BE2C (cell line): ENCODE measurements at regions not wholly inside any gene's neighbourhood (a gene's known extent, or its start where the extent isn't known, plus 50 kb on each side); places are given as distances from the start of the nearest gene placed in this dataset.

ENCODE experiments used
- DNase-seq: peaks from one replicate; pipeline ENCODE4 v3.0.0-alpha.2; 2020
- H3K27me3 ChIP-seq: fragments of 250-450 bp; sonication (Bioruptor Pico); 2 replicates; pipeline ENCODE4 v1.5.1; 2020; ENCODE audit warnings: mild to moderate bottlenecking
- H3K36me3 ChIP-seq: fragments of 250-450 bp; sonication (Bioruptor Pico); 2 replicates; pipeline ENCODE4 v1.5.1; 2020; ENCODE audit warnings: mild to moderate bottlenecking
- H3K4me1 ChIP-seq: fragments of 250-450 bp; sonication (Bioruptor Pico); 2 replicates; pipeline ENCODE4 v1.5.1; 2020
- H3K4me3 ChIP-seq: 2 replicates; pipeline ENCODE4 v1.5.1; 2011; ENCODE audit warnings: low read depth, low read length
- H3K9me3 ChIP-seq: fragments of 250-450 bp; sonication (Bioruptor Pico); 2 replicates; pipeline ENCODE4 v1.5.1; 2020
- CTCF ChIP-seq: IDR thresholded peaks from 2 replicates; pipeline ENCODE4 v1.5.1; 2012; ENCODE audit warnings: mild to moderate bottlenecking, low read depth, low read length

- no peak for TF ChIP-seq CTCF
- no peaks in the 10 kb centered on the region for H3K9me3 ChIP-seq
- H3K4me3 ChIP-seq: no peak overlapping the region
- no peak for DNase-seq
- no peaks in the 10 kb centered on the region for H3K4me1 ChIP-seq
- no peaks in the 10 kb centered on the region for H3K36me3 ChIP-seq
- H3K27me3 ChIP-seq: no peaks in the 10 kb centered on the region
Measured at GRCh38 chr13:47087841-47088240, 191.0 kb upstream of the HTR2A start.

- no peak overlapping the region for H3K4me3 ChIP-seq
- no peaks in the 10 kb centered on the region for H3K36me3 ChIP-seq
- H3K27me3 ChIP-seq: no peaks in the 10 kb centered on the region
- no peaks in the 10 kb centered on the region for H3K4me1 ChIP-seq
- H3K9me3 ChIP-seq: no peaks in the 10 kb centered on the region
- no peak for TF ChIP-seq CTCF
- no peak for DNase-seq
Measured at GRCh38 chr13:47087241-47087640, 190.4 kb upstream of the HTR2A start.

GRCh38 chr13:47085346-47085745, 188.5 kb upstream of the HTR2A start:
- H3K4me1 ChIP-seq: no peaks in the 10 kb centered on the region
- H3K36me3 ChIP-seq: no peaks in the 10 kb centered on the region
- H3K4me3 ChIP-seq: no peak overlapping the region
- TF ChIP-seq CTCF: no peak
- H3K27me3 ChIP-seq: no peaks in the 10 kb centered on the region
- no peaks in the 10 kb centered on the region for H3K9me3 ChIP-seq
- DNase-seq: no peak

GRCh38 chr13:47081850-47082249, 185.0 kb upstream of the HTR2A start:
- Histone ChIP-seq H3K4me3 (no peak overlapping the region), H3K27me3 (no peaks in the 10 kb centered on the region), H3K4me1 (no peaks in the 10 kb centered on the region), H3K36me3 (no peaks in the 10 kb centered on the region), H3K9me3 (no peaks in the 10 kb centered on the region)
- TF ChIP-seq CTCF: no peak
- no peak for DNase-seq

GRCh38 chr13:47081246-47081645, 184.4 kb upstream of the HTR2A start:
- no peak for DNase-seq
- Histone ChIP-seq H3K36me3 (no peaks in the 10 kb centered on the region), H3K27me3 (no peaks in the 10 kb centered on the region), H3K9me3 (no peaks in the 10 kb centered on the region), H3K4me3 (no peak overlapping the region), H3K4me1 (no peaks in the 10 kb centered on the region)
- no peak for TF ChIP-seq CTCF

GRCh38 chr13:47080621-47081020, 183.8 kb upstream of the HTR2A start:
- H3K36me3 ChIP-seq: no peaks in the 10 kb centered on the region
- H3K4me1 ChIP-seq: no peaks in the 10 kb centered on the region
- no peak for DNase-seq
- no peak overlapping the region for H3K4me3 ChIP-seq
- no peaks in the 10 kb centered on the region for H3K9me3 ChIP-seq
- no peaks in the 10 kb centered on the region for H3K27me3 ChIP-seq
- no peak for TF ChIP-seq CTCF
